ENCODE measurements at regions not wholly inside any gene's neighbourhood (a gene's known extent, or its start where the extent isn't known, plus 50 kb on each side); places are given as distances from the start of the nearest gene placed in this dataset.

DNA sequence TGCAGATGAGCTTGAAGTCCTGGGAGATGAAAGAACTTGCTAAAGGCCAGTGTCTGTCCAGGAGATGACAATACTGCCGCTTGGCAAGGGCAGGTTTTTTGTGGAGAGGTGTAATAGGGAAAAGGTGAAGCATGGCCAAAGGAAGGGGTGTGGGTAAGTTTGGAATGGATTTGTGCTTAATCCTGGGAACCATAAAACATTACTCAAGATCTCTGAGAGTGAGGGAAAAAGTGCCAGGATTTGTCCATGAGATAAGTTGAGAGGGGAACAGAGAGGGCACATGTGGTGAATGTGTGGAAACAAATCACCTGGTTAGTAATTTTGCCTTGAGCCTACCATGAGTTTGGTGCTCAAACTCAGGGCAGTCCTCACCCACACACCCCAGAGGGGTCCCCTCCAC lies 108.8 kb upstream of the CD180 start:
- DNase-seq (ENCODE audit: low read depth): no peak
- Histone ChIP-seq H3K4me3 (ENCODE audit: low read depth, low read length) (no peak overlapping the region), H3K36me3 (ENCODE audit: control insufficient read depth, insufficient read depth, low read length) (no peaks in the 10 kb centered on the region), H3K27me3 (ENCODE audit: control insufficient read depth, insufficient read depth, low read length) (no peaks in the 10 kb centered on the region)
- TF ChIP-seq, protein P1, sequence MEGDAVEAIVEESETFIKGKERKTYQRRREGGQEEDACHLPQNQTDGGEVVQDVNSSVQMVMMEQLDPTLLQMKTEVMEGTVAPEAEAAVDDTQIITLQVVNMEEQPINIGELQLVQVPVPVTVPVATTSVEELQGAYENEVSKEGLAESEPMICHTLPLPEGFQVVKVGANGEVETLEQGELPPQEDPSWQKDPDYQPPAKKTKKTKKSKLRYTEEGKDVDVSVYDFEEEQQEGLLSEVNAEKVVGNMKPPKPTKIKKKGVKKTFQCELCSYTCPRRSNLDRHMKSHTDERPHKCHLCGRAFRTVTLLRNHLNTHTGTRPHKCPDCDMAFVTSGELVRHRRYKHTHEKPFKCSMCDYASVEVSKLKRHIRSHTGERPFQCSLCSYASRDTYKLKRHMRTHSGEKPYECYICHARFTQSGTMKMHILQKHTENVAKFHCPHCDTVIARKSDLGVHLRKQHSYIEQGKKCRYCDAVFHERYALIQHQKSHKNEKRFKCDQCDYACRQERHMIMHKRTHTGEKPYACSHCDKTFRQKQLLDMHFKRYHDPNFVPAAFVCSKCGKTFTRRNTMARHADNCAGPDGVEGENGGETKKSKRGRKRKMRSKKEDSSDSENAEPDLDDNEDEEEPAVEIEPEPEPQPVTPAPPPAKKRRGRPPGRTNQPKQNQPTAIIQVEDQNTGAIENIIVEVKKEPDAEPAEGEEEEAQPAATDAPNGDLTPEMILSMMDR (IDR thresholded peaks at IDR 0.05; ENCODE audit: insufficient read depth, low read length, poor library complexity, severe bottlenecking): no peak

DNA sequence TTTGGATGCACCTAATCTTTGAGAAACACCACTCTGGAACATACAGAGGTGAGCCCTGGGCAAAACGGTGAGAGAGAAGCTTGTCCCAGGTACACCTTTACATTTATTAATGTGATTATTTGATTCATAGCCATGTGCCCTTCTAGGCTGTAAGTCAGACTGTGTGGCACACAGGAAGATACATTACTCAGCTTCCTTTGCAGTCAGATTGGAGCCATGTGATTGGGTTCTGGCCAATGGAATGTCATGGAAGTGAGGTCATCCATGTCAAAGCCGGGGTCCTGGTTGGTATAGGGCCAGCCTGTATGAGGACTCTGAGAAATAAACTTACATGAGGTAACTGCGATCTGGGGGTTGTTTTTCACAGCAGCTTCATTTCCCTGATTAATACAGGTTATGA lies 106.8 kb upstream of the CD180 start:
- no peaks in the 10 kb centered on the region for H3K27me3 ChIP-seq (ENCODE audit: control insufficient read depth, insufficient read depth, low read length)
- no peak overlapping the region for H3K4me3 ChIP-seq (ENCODE audit: low read depth, low read length)
- no peaks in the 10 kb centered on the region for H3K36me3 ChIP-seq (ENCODE audit: control insufficient read depth, insufficient read depth, low read length)
- DNase-seq (ENCODE audit: low read depth): no peak
- TF ChIP-seq, protein P1 (IDR thresholded peaks at IDR 0.05; ENCODE audit: insufficient read depth, low read length, poor library complexity, severe bottlenecking): no peak

DNA sequence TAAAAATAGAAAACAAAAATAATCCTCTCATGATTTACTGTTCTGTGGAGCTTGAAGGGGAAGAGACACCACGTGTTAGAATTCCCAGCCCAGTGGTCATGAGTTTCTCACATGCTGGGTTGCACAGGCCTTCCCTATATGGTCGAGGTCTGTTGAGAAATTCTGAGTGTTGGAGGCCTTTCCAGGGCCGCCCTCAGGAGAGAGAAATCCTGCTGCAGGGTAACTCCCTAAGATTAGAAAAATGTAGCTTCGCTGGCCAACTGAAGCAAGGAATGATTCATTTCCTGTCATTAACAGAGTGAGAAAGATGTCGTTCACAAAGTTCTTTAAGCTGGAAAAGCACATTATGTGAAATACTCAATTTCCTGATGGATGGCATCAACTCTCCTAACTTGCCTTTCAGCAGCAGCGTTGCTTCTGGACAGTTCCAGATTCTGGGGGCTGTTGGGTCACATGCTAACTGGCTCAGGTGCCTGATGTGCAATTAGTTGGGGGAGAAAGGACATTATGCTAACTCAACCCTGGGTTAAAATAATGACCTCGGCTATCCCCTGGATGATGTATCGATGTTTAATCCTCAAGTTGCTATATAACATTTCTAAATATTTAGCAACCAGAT lies 104.8 kb upstream of the CD180 start:
- TF ChIP-seq, protein P1 (IDR thresholded peaks at IDR 0.05; ENCODE audit: insufficient read depth, low read length, poor library complexity, severe bottlenecking): no peak
- no peak overlapping the region for H3K4me3 ChIP-seq (ENCODE audit: low read depth, low read length)
- no peaks in the 10 kb centered on the region for H3K27me3 ChIP-seq (ENCODE audit: control insufficient read depth, insufficient read depth, low read length)
- no peaks in the 10 kb centered on the region for H3K36me3 ChIP-seq (ENCODE audit: control insufficient read depth, insufficient read depth, low read length)
- DNase-seq (ENCODE audit: low read depth): peak; percentile 87

DNA sequence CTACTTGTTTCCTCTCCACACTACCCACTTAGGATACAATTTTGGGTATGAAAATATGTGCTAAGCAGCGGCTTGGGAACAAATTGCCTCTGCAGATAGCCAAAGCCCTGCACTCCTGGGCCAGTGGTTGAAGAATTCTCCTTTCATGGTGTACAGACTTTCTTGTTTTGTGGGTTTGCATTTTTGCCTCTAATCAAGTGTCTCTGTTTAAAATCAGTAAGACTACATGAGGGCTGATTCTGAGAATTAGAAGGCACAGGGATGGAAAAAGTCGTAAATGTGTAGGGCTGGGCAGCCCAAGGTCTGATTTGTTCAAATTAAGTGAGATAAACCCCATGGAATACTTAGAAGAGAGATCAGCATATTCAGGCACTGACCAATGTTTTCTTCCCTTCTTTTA lies 103.7 kb upstream of the CD180 start:
- Histone ChIP-seq H3K4me3 (ENCODE audit: low read depth, low read length) (no peak overlapping the region), H3K36me3 (ENCODE audit: control insufficient read depth, insufficient read depth, low read length) (no peaks in the 10 kb centered on the region), H3K27me3 (ENCODE audit: control insufficient read depth, insufficient read depth, low read length) (no peaks in the 10 kb centered on the region)
- no peak for DNase-seq (ENCODE audit: low read depth)
- TF ChIP-seq, protein P1 (IDR thresholded peaks at IDR 0.05; ENCODE audit: insufficient read depth, low read length, poor library complexity, severe bottlenecking): no peak

DNA sequence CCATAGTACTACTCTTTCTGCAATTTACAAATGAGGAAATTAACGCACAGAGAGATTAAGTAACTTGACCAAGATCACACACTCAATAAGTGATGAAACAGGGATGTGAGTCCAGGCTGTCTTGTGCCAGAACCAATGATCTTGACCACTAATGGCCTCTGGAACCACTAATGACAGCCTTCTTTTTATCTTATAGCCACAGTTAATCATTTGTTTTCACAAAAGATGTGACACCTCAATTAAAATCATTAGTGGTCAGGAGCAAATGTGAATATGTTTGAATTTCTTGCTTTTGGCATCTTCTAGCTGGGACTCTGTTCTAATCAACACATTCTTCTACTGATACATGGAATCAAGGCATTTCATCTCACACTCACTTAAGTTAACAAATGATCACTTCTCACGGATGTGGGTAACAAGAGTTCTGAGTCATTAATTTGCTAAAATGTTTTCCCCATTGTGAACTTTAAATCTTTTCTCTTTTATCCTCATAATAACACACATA lies 102.7 kb upstream of the CD180 start:
- no peak overlapping the region for H3K4me3 ChIP-seq (ENCODE audit: low read depth, low read length)
- H3K36me3 ChIP-seq (ENCODE audit: control insufficient read depth, insufficient read depth, low read length): no peaks in the 10 kb centered on the region
- peak; percentile 25 for DNase-seq (ENCODE audit: low read depth)
- TF ChIP-seq, protein P1 (IDR thresholded peaks at IDR 0.05; ENCODE audit: insufficient read depth, low read length, poor library complexity, severe bottlenecking): no peak
- H3K27me3 ChIP-seq (ENCODE audit: control insufficient read depth, insufficient read depth, low read length): no peaks in the 10 kb centered on the region

All from kidney epithelial cell (primary cell).